C4-2B (cell line): ENCODE measurements at regions not wholly inside any gene's neighbourhood (a gene's known extent, or its start where the extent isn't known, plus 50 kb on each side); places are given as distances from the start of the nearest gene placed in this dataset.

Source experiments
- ZFX ChIP-seq: fragments of 450-650 bp; IDR thresholded peaks from 2 replicates; pipeline ENCODE4 v1.6.1; 2017
- TF ChIP-seq, protein P1 (sequence below): fragments of 450-650 bp; conservative IDR thresholded peaks from 2 replicates; pipeline ENCODE4 v1.5.1; 2017; ENCODE audit warnings: mild to moderate bottlenecking

DNA sequence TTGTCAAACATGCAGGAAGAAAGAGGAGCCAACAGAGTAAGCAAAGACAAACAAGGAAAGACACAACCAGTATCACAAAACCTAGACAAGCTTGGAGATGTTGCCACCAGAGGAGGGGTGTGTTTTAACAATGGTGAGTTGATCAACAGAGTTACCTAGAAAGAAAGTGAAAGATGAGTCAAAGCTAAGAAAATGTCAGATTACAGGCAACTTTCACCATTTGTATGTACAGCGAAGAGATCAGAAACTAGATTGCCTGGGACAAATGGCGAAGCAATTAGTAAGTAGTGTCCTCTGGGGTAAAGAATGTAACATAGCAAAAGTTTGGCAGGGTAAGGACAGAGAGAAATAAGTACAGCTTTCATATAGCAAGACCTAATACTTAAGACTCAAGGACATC is 51.6 kb upstream of the POU3F2 start:
- no peak for TF ChIP-seq ZFX
- TF ChIP-seq, protein P1, sequence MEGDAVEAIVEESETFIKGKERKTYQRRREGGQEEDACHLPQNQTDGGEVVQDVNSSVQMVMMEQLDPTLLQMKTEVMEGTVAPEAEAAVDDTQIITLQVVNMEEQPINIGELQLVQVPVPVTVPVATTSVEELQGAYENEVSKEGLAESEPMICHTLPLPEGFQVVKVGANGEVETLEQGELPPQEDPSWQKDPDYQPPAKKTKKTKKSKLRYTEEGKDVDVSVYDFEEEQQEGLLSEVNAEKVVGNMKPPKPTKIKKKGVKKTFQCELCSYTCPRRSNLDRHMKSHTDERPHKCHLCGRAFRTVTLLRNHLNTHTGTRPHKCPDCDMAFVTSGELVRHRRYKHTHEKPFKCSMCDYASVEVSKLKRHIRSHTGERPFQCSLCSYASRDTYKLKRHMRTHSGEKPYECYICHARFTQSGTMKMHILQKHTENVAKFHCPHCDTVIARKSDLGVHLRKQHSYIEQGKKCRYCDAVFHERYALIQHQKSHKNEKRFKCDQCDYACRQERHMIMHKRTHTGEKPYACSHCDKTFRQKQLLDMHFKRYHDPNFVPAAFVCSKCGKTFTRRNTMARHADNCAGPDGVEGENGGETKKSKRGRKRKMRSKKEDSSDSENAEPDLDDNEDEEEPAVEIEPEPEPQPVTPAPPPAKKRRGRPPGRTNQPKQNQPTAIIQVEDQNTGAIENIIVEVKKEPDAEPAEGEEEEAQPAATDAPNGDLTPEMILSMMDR, result no peak
